Neural cell (in vitro differentiated cells): ENCODE measurements at regions not wholly inside any gene's neighbourhood (a gene's known extent, or its start where the extent isn't known, plus 50 kb on each side); places are given as distances from the start of the nearest gene placed in this dataset.

Experiments
- H2AFZ ChIP-seq: fragments of 200-600, 300-800 bp; sonication (generic), shearing (Covaris generic); 2 replicates; pipeline ENCODE4 v1.6.0; 2014; ENCODE audit warnings: low read depth, mild to moderate bottlenecking, antibody characterized with exemption, low read length, moderate library complexity
- H3F3A ChIP-seq: fragments of 200-600 bp; shearing (Covaris generic); 2 replicates; pipeline ENCODE4 v1.6.1; 2016; ENCODE audit warnings: mild to moderate bottlenecking, moderate library complexity, mixed read lengths, antibody characterized with exemption, low read length; ENCODE audit not compliant: insufficient read depth, poor library complexity, severe bottlenecking
- H3K27ac ChIP-seq: fragments of 200-600, 300-800 bp; sonication (generic), shearing (Covaris generic); 2 replicates; pipeline ENCODE4 v1.5.1; 2014; ENCODE audit warnings: mild to moderate bottlenecking, low read length, moderate library complexity
- H3K27me3 ChIP-seq: fragments of 300-800, 200-600 bp; sonication (generic), shearing (Covaris generic); 2 replicates; pipeline ENCODE4 v1.6.0; 2014; ENCODE audit warnings: mild to moderate bottlenecking, low read depth, low read length, moderate library complexity; ENCODE audit not compliant: insufficient read depth
- H3K36me3 ChIP-seq: fragments of 300-800, 200-600 bp; sonication (generic), shearing (Covaris generic); 2 replicates; pipeline ENCODE4 v1.5.1; 2014; ENCODE audit warnings: mild to moderate bottlenecking, antibody characterized with exemption, low read length, moderate library complexity; ENCODE audit not compliant: insufficient read depth
- H3K4me2 ChIP-seq: fragments of 300-800, 200-600 bp; sonication (generic), shearing (Covaris generic); 2 replicates; pipeline ENCODE4 v1.6.0; 2014; ENCODE audit warnings: mild to moderate bottlenecking, low read length
- H3K4me3 ChIP-seq: fragments of 300-800, 200-600 bp; sonication (generic), shearing (Covaris generic); 2 replicates; pipeline ENCODE4 v1.5.1; 2014; ENCODE audit warnings: mild to moderate bottlenecking, low read length, moderate library complexity
- H3K79me2 ChIP-seq: fragments of 200-600 bp; shearing (Covaris generic); replicated peaks from 2 replicates; pipeline ENCODE4 v1.6.0; 2014; ENCODE audit warnings: mild to moderate bottlenecking, low read length, moderate library complexity; ENCODE audit not compliant: insufficient read depth
- H3K9ac ChIP-seq: fragments of 300-800, 200-600 bp; sonication (generic), shearing (Covaris generic); 2 replicates; pipeline ENCODE4 v1.6.1; 2016; ENCODE audit warnings: mild to moderate bottlenecking, low read length, mixed read lengths
- H3K9me2 ChIP-seq: fragments of 200-600 bp; shearing (Covaris generic); 2 replicates; pipeline ENCODE4 v1.6.1; 2016; ENCODE audit warnings: mild to moderate bottlenecking, low read length, mixed read lengths; ENCODE audit not compliant: insufficient read depth
- H3K9me3 ChIP-seq: fragments of 200-600, 300-800 bp; sonication (generic), shearing (Covaris generic); 2 replicates; pipeline ENCODE4 v1.6.1; 2016; ENCODE audit warnings: mild to moderate bottlenecking, mixed run types, low read length, moderate library complexity, mixed read lengths
- H4K20me1 ChIP-seq: fragments of 200-600 bp; shearing (Covaris generic); 2 replicates; pipeline ENCODE4 v1.6.1; 2016; ENCODE audit warnings: mild to moderate bottlenecking, mixed run types; ENCODE audit not compliant: insufficient read depth
- EP300 ChIP-seq: fragments of 450-650 bp; conservative IDR thresholded peaks from 2 replicates; pipeline ENCODE4 v1.6.1; 2014; ENCODE audit warnings: antibody characterized with exemption, mild to moderate bottlenecking, moderate library complexity; ENCODE audit not compliant: poor library complexity, severe bottlenecking
- EZH2 ChIP-seq: fragments of 200-600, 300-800 bp; shearing (Covaris generic), sonication (generic); IDR thresholded peaks from 2 replicates; pipeline ENCODE4 v1.6.1; 2014; ENCODE audit warnings: antibody characterized with exemption, low read length, borderline replicate concordance, mild to moderate bottlenecking; ENCODE audit not compliant: insufficient read depth, poor library complexity, severe bottlenecking
- MXI1 ChIP-seq: fragments of 450-650 bp; conservative IDR thresholded peaks from 2 replicates; pipeline ENCODE4 v1.6.1; 2014; ENCODE audit warnings: antibody characterized with exemption, mild to moderate bottlenecking; ENCODE audit not compliant: poor library complexity, severe bottlenecking
- POLR2AphosphoS5 ChIP-seq: IDR thresholded peaks from 2 replicates; pipeline ENCODE4 v1.6.1; 2012
- RAD21 ChIP-seq: fragments of 450-650 bp; conservative IDR thresholded peaks from 2 replicates; pipeline ENCODE4 v1.6.1; 2014; ENCODE audit warnings: antibody characterized with exemption, mild to moderate bottlenecking, moderate library complexity
- SMC3 ChIP-seq: fragments of 450-650 bp; conservative IDR thresholded peaks from 2 replicates; pipeline ENCODE4 v1.6.1; 2014; ENCODE audit warnings: antibody characterized with exemption, mild to moderate bottlenecking, moderate library complexity; ENCODE audit not compliant: poor library complexity
- TAF1 ChIP-seq: IDR thresholded peaks from 2 replicates; pipeline ENCODE4 v1.6.1; 2012; ENCODE audit warnings: low read depth
- TF ChIP-seq, protein P1 (sequence below): fragments of 450-650 bp; IDR thresholded peaks from 2 replicates; pipeline ENCODE4 v1.5.1; 2014; ENCODE audit warnings: antibody characterized with exemption, mild to moderate bottlenecking, moderate library complexity; ENCODE audit not compliant: poor library complexity, severe bottlenecking
- TF ChIP-seq, protein P2 (sequence below): IDR thresholded peaks from 2 replicates; pipeline ENCODE4 v1.6.1; 2012; ENCODE audit warnings: borderline replicate concordance

DNA sequence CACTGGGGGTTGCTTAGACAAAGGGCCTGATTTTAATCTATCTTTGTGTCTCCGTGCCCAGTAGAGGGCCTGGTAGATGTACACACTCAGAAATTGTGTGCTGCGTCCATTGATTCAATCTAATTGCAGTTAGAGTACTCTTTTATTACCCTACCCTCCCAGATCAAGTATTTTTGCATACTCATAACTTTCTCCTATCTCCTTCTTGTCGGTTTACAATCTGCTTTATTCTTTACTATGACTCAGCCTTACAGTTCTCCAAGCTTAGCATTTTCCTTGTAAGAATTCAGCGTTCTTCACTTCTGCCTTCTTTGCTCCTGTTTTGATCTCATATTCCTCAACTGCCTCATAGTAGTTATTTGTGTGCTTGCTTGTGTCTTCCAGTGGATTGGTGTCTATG lies 124.5 kb upstream of the ARRDC4 start:
- TF ChIP-seq TAF1 (no peak), EZH2 (no peak), SMC3 (no peak), POLR2AphosphoS5 (no peak)
- TF ChIP-seq, protein P1, sequence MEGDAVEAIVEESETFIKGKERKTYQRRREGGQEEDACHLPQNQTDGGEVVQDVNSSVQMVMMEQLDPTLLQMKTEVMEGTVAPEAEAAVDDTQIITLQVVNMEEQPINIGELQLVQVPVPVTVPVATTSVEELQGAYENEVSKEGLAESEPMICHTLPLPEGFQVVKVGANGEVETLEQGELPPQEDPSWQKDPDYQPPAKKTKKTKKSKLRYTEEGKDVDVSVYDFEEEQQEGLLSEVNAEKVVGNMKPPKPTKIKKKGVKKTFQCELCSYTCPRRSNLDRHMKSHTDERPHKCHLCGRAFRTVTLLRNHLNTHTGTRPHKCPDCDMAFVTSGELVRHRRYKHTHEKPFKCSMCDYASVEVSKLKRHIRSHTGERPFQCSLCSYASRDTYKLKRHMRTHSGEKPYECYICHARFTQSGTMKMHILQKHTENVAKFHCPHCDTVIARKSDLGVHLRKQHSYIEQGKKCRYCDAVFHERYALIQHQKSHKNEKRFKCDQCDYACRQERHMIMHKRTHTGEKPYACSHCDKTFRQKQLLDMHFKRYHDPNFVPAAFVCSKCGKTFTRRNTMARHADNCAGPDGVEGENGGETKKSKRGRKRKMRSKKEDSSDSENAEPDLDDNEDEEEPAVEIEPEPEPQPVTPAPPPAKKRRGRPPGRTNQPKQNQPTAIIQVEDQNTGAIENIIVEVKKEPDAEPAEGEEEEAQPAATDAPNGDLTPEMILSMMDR, result no peak
- Histone ChIP-seq H3F3A (no peaks in the 10 kb centered on the region), H3K9ac (no peak overlapping the region), H3K27ac (no peak overlapping the region), H3K4me3 (no peak overlapping the region), H3K9me3 (no peaks in the 10 kb centered on the region), H3K9me2 (no peaks in the 10 kb centered on the region), H3K27me3 (no peaks in the 10 kb centered on the region), H2AFZ (no peak overlapping the region), H3K36me3 (no peaks in the 10 kb centered on the region), H4K20me1 (no peaks in the 10 kb centered on the region), H3K79me2 (no peaks in the 10 kb centered on the region), H3K4me2 (no peak overlapping the region)

DNA sequence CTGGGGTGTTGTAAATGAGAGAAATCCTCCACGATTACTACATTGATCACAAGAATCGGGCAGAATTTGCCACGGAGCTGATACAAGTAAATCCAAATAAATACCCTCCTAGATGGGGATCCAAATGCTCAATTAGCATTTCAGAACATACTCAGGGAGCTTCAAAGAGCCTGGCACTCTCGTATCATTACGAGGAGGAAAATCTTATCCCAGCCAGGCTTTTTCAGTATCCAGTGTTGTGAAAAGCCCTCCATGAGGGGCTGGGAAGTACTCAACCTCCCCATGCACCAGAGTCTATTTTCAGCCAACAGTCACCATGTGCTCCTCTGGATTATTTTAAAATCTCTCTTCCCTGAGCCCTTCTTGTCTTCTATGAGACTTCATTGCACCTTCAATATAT lies 122.6 kb upstream of the ARRDC4 start:
- Histone ChIP-seq H2AFZ (no peak overlapping the region), H3K4me2 (no peak overlapping the region), H3K9me3 (no peaks in the 10 kb centered on the region), H3K27ac (no peak overlapping the region), H3K79me2 (no peaks in the 10 kb centered on the region), H3K9ac (no peak overlapping the region), H3K4me3 (no peak overlapping the region), H3K27me3 (no peaks in the 10 kb centered on the region), H3K9me2 (no peaks in the 10 kb centered on the region), H4K20me1 (no peaks in the 10 kb centered on the region), H3K36me3 (no peaks in the 10 kb centered on the region), H3F3A (no peaks in the 10 kb centered on the region)
- TF ChIP-seq EP300 (no peak), MXI1 (no peak), RAD21 (no peak), SMC3 (no peak), TAF1 (no peak), POLR2AphosphoS5 (no peak), EZH2 (no peak)
- TF ChIP-seq, protein P2, sequence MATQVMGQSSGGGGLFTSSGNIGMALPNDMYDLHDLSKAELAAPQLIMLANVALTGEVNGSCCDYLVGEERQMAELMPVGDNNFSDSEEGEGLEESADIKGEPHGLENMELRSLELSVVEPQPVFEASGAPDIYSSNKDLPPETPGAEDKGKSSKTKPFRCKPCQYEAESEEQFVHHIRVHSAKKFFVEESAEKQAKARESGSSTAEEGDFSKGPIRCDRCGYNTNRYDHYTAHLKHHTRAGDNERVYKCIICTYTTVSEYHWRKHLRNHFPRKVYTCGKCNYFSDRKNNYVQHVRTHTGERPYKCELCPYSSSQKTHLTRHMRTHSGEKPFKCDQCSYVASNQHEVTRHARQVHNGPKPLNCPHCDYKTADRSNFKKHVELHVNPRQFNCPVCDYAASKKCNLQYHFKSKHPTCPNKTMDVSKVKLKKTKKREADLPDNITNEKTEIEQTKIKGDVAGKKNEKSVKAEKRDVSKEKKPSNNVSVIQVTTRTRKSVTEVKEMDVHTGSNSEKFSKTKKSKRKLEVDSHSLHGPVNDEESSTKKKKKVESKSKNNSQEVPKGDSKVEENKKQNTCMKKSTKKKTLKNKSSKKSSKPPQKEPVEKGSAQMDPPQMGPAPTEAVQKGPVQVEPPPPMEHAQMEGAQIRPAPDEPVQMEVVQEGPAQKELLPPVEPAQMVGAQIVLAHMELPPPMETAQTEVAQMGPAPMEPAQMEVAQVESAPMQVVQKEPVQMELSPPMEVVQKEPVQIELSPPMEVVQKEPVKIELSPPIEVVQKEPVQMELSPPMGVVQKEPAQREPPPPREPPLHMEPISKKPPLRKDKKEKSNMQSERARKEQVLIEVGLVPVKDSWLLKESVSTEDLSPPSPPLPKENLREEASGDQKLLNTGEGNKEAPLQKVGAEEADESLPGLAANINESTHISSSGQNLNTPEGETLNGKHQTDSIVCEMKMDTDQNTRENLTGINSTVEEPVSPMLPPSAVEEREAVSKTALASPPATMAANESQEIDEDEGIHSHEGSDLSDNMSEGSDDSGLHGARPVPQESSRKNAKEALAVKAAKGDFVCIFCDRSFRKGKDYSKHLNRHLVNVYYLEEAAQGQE, result no peak
- TF ChIP-seq, protein P1, result no peak
